GM19397 (cell line): ENCODE measurements at regions not wholly inside any gene's neighbourhood (a gene's known extent, or its start where the extent isn't known, plus 50 kb on each side); places are given as distances from the start of the nearest gene placed in this dataset.
"Not testable (repeated sequence)": the region's sequence is repeated elsewhere in the genome, so short reads cannot be mapped to it uniquely, and the experiment has no call there.

Experiments used
- ATAC-seq: cut with Tn5 transposase; IDR thresholded peaks from one replicate; pipeline ENCODE4 v1.9.1; 2021; ENCODE audit warnings: mild to moderate bottlenecking, moderate library complexity; ENCODE audit not compliant: unreplicated experiment

GRCh38 chr5:14054965-14055963 is 87.9 kb upstream of the TRIO start:
- ATAC-seq: no peak

GRCh38 chr5:14054111-14054854 is 88.9 kb upstream of the TRIO start:
- no peak for ATAC-seq

GRCh38 chr5:14050821-14051220 is 92.3 kb upstream of the TRIO start:
- ATAC-seq: no peak

- no peak for ATAC-seq
Observed at GRCh38 chr5:14048434-14048833, 94.7 kb upstream of the TRIO start.

GRCh38 chr5:14041528-14042192 is 97.2 kb upstream of the DNAH5 start:
- no peak for ATAC-seq

GRCh38 chr5:14040542-14040941 is 96.1 kb upstream of the DNAH5 start:
- ATAC-seq: no peak

GRCh38 chr5:14039576-14039975 is 95.1 kb upstream of the DNAH5 start:
- ATAC-seq: no peak

GRCh38 chr5:14039063-14039462 is 94.6 kb upstream of the DNAH5 start:
- ATAC-seq: no peak

GRCh38 chr5:14038341-14038959 is 94.0 kb upstream of the DNAH5 start:
- no peak for ATAC-seq

- ATAC-seq: no peak
Observed at GRCh38 chr5:14036947-14037346, 92.5 kb upstream of the DNAH5 start.

- ATAC-seq: no peak
Observed at GRCh38 chr5:14036514-14036913, 92.0 kb upstream of the DNAH5 start.

- ATAC-seq: no peak
Observed at GRCh38 chr5:14035859-14036503, 91.5 kb upstream of the DNAH5 start.

GRCh38 chr5:14034963-14035362 is 90.5 kb upstream of the DNAH5 start:
- ATAC-seq: no peak

- ATAC-seq: no peak
Observed at GRCh38 chr5:14032918-14033317, 88.4 kb upstream of the DNAH5 start.

- no peak for ATAC-seq
Observed at GRCh38 chr5:14028938-14029584, 84.6 kb upstream of the DNAH5 start.

GRCh38 chr5:14028188-14028587 is 83.7 kb upstream of the DNAH5 start:
- no peak for ATAC-seq

GRCh38 chr5:14025569-14026286 is 81.2 kb upstream of the DNAH5 start:
- ATAC-seq: no peak

- no peak for ATAC-seq
Observed at GRCh38 chr5:14022971-14023370, 78.5 kb upstream of the DNAH5 start.

GRCh38 chr5:14020944-14021343 is 76.5 kb upstream of the DNAH5 start:
- ATAC-seq: not testable (repeated sequence)
